Sigmoid colon (tissue), 6 donors: ENCODE measurements at regions not wholly inside any gene's neighbourhood (a gene's known extent, or its start where the extent isn't known, plus 50 kb on each side); places are given as distances from the start of the nearest gene placed in this dataset.

Experiments used
- DNase-seq: peaks from one replicate; pipeline ENCODE4 v3.0.0-alpha.2; 2019
- H3K27ac ChIP-seq, 4 donors: fragments of 200-600 bp; sonication (generic); one replicate each; pipeline ENCODE4 v1.5.1; 2016 to 2019; ENCODE audit warnings: mild to moderate bottlenecking in 1 of 4
- H3K27me3 ChIP-seq, 3 donors: fragments of 200-600 bp; sonication (generic); one replicate each; pipeline ENCODE4 v1.5.1; 2019; ENCODE audit warnings: mild to moderate bottlenecking in 1 of 3
- H3K36me3 ChIP-seq, 4 donors: fragments of 200-600 bp; sonication (generic); one replicate each; pipeline ENCODE4 v1.5.1; 2016 to 2019
- H3K4me1 ChIP-seq, 4 donors: fragments of 200-600 bp; sonication (generic); one replicate each; pipeline ENCODE4 v1.5.1; 2017 to 2019
- H3K4me3 ChIP-seq, 4 donors: fragments of 200-600 bp; sonication (generic); one replicate each; pipeline ENCODE4 v1.5.1; 2017 to 2019; ENCODE audit warnings: mild to moderate bottlenecking in 2 of 4, moderate library complexity in 1 of 4
- H3K9me3 ChIP-seq, 4 donors: fragments of 200-600 bp in 3 of 4; sonication (generic) in 3 of 4; one replicate each; pipeline versions ENCODE4 v1.5.1 to v1.6.1; 2013 to 2019
- EP300 ChIP-seq, 4 donors: sonication (generic); formaldehyde crosslinking; IDR thresholded peaks; one replicate each; pipeline ENCODE4 v1.6.1; 2017; ENCODE audit warnings: antibody characterized with exemption in 4 of 4
- POLR2A ChIP-seq, 2 donors: fragments of 450-650 bp; IDR thresholded peaks; one replicate each; pipeline ENCODE4 v1.6.1; 2016; ENCODE audit warnings: antibody characterized with exemption in 2 of 2, mild to moderate bottlenecking in 2 of 2, moderate library complexity in 2 of 2
- POLR2AphosphoS5 ChIP-seq, 4 donors: sonication (generic); formaldehyde crosslinking; IDR thresholded peaks; one replicate each; pipeline ENCODE4 v1.6.1; 2017; ENCODE audit warnings: antibody characterized with exemption in 4 of 4
- WGBS, 2 donors: extraction: QIAGEN DNeasy Blood & Tissue Kit; methylation state at CpG; one replicate each; pipeline ENCODE4 v1.1.7; 2013; 5-methylcytosine and 5-hydroxymethylcytosine counted together
- intact Hi-C: fragments of 100-400 bp; cut with DNase I; formaldehyde crosslinking; loops from one replicate; pipeline ENCODE4 v1.15.1; 2023
- TF ChIP-seq, protein P1 (sequence below), 4 experiments: fragments of 450-650 bp in 3 of 4; fragments of 200-600 bp in 1 of 4; IDR thresholded peaks; one replicate each; pipeline ENCODE4 v1.5.1; 2016 to 2019; ENCODE audit warnings: antibody characterized with exemption in 4 of 4, mild to moderate bottlenecking in 3 of 4, moderate library complexity in 2 of 4
- donor health status: healthy with polysubstance abuse.
- donor health status: healthy.

DNA sequence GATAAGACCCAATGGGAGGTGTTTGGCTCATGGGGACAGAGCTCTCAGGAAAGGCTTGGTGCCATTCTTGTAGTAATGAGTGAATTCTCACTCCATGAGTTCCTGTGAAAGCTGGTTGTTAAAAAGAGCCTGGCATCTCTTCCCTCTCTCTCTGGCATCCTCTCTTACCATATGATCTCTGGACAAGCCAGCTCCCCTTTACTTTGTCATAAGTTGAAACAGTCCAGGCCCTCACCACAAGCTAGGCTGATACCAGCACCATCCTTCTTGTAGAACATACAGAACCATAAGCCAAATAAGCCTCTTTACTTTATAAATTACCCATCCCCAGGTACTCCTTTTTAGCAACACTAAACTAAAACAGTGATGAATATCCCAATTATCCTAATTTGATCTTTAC, 166.9 kb upstream of the TMC3 start:
- no peaks in the 10 kb centered on the region for H3K9me3 ChIP-seq
- H3K27me3 ChIP-seq, result no peaks in the 10 kb centered on the region
- DNase-seq, result no peak
- peaks cover 0 to 14% (median 2%) of the 10 kb centered on the region in 4 donors for H3K4me1 ChIP-seq
- TF ChIP-seq POLR2AphosphoS5 (IDR thresholded peaks at IDR 0.05) (peak; percentile 60 to 90 (median 76)), EP300 (IDR thresholded peaks at IDR 0.05) (peak in 2 of 4 donors; percentile 53 to 57)
- TF ChIP-seq, protein P1, sequence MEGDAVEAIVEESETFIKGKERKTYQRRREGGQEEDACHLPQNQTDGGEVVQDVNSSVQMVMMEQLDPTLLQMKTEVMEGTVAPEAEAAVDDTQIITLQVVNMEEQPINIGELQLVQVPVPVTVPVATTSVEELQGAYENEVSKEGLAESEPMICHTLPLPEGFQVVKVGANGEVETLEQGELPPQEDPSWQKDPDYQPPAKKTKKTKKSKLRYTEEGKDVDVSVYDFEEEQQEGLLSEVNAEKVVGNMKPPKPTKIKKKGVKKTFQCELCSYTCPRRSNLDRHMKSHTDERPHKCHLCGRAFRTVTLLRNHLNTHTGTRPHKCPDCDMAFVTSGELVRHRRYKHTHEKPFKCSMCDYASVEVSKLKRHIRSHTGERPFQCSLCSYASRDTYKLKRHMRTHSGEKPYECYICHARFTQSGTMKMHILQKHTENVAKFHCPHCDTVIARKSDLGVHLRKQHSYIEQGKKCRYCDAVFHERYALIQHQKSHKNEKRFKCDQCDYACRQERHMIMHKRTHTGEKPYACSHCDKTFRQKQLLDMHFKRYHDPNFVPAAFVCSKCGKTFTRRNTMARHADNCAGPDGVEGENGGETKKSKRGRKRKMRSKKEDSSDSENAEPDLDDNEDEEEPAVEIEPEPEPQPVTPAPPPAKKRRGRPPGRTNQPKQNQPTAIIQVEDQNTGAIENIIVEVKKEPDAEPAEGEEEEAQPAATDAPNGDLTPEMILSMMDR (IDR thresholded peaks at IDR 0.05), result no peak
- H3K4me3 ChIP-seq, result no peak overlapping the region
- no peak overlapping the region for H3K27ac ChIP-seq
- intact Hi-C loops, result loop anchor here (10.0 kb wide), 1 partner anchor 504 kb away; the partner anchor contains the start of gene MEX3B
- no peaks in the 10 kb centered on the region for H3K36me3 ChIP-seq

DNA sequence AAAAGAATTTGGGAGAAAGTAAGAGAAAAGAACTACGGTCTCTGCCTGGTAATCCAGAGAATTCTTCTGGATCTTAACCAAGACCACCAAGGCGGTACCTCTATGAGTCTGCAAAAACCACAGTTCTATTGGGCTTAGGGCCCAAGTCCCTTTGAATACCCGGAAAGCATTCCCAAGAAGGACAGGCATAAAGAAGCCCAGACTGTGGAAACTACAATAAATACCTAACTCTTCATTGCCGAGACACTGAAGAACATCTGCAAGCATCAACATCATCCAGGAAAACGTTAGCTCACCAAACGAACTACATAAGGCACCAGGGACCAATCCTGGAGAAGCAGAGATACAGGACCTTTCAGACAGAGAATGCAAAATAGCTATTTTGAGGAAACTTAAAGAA, 162.3 kb upstream of the TMC3 start:
- no peaks in the 10 kb centered on the region for H3K27me3 ChIP-seq
- peaks cover 0 to 18% (median 9%) of the 10 kb centered on the region in 4 donors for H3K4me1 ChIP-seq
- no peaks in the 10 kb centered on the region for H3K36me3 ChIP-seq
- no peak overlapping the region for H3K4me3 ChIP-seq
- no peak overlapping the region for H3K27ac ChIP-seq
- TF ChIP-seq POLR2AphosphoS5 (IDR thresholded peaks at IDR 0.05) (no peak), POLR2A (IDR thresholded peaks at IDR 0.05) (no peak), EP300 (IDR thresholded peaks at IDR 0.05) (no peak)
- TF ChIP-seq, protein P1 (IDR thresholded peaks at IDR 0.05), result no peak
- intact Hi-C loops, result no loop called here
- WGBS, 2 donors, result 51 to 74% methylated on average over 6 of the region's 6 CpGs
- H3K9me3 ChIP-seq, result no peaks in the 10 kb centered on the region
- DNase-seq, result no peak

DNA sequence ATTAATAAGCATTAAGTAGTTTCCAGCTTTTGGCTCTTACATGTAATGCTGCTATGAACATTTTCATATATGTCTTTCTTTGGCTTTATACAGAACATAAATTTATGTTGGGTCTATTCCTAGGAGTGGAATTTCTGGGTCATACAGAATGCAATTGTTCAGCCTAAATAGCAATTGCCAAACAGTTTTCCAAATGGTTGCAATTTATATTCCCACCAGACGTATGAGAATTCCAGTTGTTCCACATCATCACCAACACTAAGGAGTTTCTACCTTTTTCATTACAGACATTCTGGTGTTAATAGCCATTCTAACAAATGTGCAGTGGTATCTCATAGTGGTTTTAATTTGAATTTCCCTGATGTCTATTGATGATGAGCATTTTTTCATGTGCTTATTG, 160.1 kb upstream of the TMC3 start:
- no peak overlapping the region for H3K27ac ChIP-seq
- peaks cover 0 to 29% (median 29%) of the 10 kb centered on the region in 4 donors for H3K4me1 ChIP-seq
- TF ChIP-seq POLR2A (IDR thresholded peaks at IDR 0.05), result no peak
- intact Hi-C loops, result no loop called here
- no peak for DNase-seq
- WGBS, 2 donors, result 76 to 84% methylated on average over 1 of the region's 1 CpG
- no peaks in the 10 kb centered on the region for H3K27me3 ChIP-seq
- no peak overlapping the region for H3K4me3 ChIP-seq
- H3K9me3 ChIP-seq, result no peaks in the 10 kb centered on the region
- no peaks in the 10 kb centered on the region for H3K36me3 ChIP-seq

DNA sequence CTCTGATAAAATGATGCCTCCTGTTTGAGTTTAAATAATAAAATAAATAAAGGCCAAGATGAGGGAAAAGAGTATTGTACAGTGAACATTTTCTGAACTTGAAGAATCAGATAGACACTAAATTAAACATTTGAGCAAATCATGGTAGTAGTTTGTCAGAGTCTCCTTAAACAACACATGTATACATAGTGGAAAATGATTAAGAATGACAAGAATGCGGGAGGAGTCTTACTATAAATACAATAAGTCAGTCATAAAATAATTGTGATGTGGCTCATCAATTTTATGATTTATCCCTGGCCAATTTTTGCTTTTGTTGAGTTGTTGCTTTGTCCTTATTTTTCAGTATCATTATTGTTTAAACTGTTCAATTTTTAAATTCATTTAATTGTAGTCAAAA, 158.0 kb upstream of the TMC3 start:
- 71 to 94% methylated on average over 1 of the region's 1 CpG for WGBS, 2 donors
- H3K9me3 ChIP-seq, result no peaks in the 10 kb centered on the region
- H3K4me1 ChIP-seq, result peaks cover 0 to 30% (median 29%) of the 10 kb centered on the region in 4 donors
- H3K27me3 ChIP-seq, result no peaks in the 10 kb centered on the region
- H3K27ac ChIP-seq, result no peak overlapping the region
- no peak overlapping the region for H3K4me3 ChIP-seq
- intact Hi-C loops, result no loop called here
- no peaks in the 10 kb centered on the region for H3K36me3 ChIP-seq
- TF ChIP-seq EP300 (IDR thresholded peaks at IDR 0.05) (no peak), POLR2A (IDR thresholded peaks at IDR 0.05) (no peak), POLR2AphosphoS5 (IDR thresholded peaks at IDR 0.05) (no peak)
- TF ChIP-seq, protein P1 (IDR thresholded peaks at IDR 0.05), result no peak
- DNase-seq, result no peak

DNA sequence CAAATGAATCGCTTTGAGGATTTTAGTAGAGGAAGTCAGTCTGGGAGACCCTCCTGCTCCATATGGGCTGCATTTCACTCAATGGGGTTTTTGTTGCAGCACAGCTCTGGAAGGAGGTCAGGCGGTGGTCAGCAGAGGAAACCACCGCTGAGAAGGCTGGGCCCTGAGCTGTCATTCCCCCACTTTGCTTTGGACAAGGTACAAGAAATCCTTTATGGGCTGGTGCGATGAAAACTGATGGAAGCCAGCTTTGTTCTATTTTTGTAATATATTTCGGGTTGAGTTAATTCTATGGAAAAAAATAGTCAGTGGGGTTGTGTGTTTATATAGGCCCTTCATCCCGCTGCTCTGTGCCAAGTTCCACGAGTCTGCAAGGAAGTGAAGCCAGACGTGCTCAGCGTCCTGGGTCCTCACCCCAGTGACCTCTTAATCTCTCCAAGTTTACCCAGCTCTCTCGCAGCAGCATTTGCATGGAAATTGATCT, 157.1 kb upstream of the TMC3 start:
- Histone ChIP-seq H3K27me3 (no peaks in the 10 kb centered on the region), H3K27ac (peak overlapping the region in 3 of 4 donors; percentile 38 to 65 (median 44)), H3K9me3 (no peaks in the 10 kb centered on the region), H3K4me3 (no peak overlapping the region), H3K4me1 (peaks cover 0 to 30% (median 27%) of the 10 kb centered on the region in 4 donors), H3K36me3 (no peaks in the 10 kb centered on the region)
- DNase-seq, result no peak
- intact Hi-C loops, result no loop called here
- 39 to 46% methylated on average over 10 of the region's 10 CpGs for WGBS, 2 donors
- no peak for TF ChIP-seq EP300 (IDR thresholded peaks at IDR 0.05)
- TF ChIP-seq POLR2AphosphoS5 (IDR thresholded peaks at IDR 0.05), result peak in 2 of 4 donors; percentile 13 to 14
- no peak for TF ChIP-seq POLR2A (IDR thresholded peaks at IDR 0.05)

DNA sequence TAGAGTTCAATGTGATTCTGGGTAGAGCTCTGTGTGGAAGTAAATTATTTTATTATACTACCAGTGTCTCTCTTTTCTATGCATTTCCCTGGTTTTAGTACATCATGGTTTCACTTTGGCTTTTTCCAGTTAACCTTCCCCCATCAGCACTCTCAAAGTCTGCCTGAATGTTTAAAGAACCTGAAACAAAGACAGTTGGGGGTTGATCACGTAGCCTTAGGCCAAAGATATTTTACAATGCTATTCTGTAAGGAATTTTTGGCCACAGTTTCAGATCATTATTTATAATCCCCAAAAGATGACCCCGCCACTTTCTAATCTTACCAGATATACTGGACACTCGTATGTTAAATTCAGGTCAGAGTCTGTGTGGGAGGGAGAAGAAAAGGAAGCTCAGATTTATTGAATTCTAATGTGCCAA, 156.3 kb upstream of the TMC3 start:
- H3K9me3 ChIP-seq, result no peaks in the 10 kb centered on the region
- 72 to 73% methylated on average over 3 of the region's 3 CpGs for whole genome bisulfite sequencing, 2 donors
- no peak for DNase-seq
- peak overlapping the region in 3 of 4 donors; percentile 38 to 65 (median 44) for H3K27ac ChIP-seq
- intact Hi-C loops, result no loop called here
- TF ChIP-seq EP300 (IDR thresholded peaks at IDR 0.05), result no peak
- TF ChIP-seq, protein P1 (IDR thresholded peaks at IDR 0.05), result no peak
- no peak for TF ChIP-seq POLR2A (IDR thresholded peaks at IDR 0.05)
- no peak for TF ChIP-seq POLR2AphosphoS5 (IDR thresholded peaks at IDR 0.05)
- no peaks in the 10 kb centered on the region for H3K27me3 ChIP-seq
- H3K36me3 ChIP-seq, result no peaks in the 10 kb centered on the region
- H3K4me3 ChIP-seq, result no peak overlapping the region
- H3K4me1 ChIP-seq, result peaks cover 0 to 30% (median 27%) of the 10 kb centered on the region in 4 donors
